ENCODE measurements at regions not wholly inside any gene's neighbourhood (a gene's known extent, or its start where the extent isn't known, plus 50 kb on each side); places are given as distances from the start of the nearest gene placed in this dataset.

GRCh38 chr2:157986761-157987160 lies 110.6 kb upstream of the ACVR1 start:
- H2BK5ac ChIP-seq (ENCODE audit: low read length): no peak overlapping the region
- H3K36me3 ChIP-seq (replicated peaks in 1 of 2; ENCODE audit: control insufficient read depth in 2 of 2, insufficient read depth in 2 of 2, low read length in 2 of 2): no peaks in the 10 kb centered on the region
- no peak overlapping the region for H4K8ac ChIP-seq (ENCODE audit: low read depth, low read length)
- no peak overlapping the region for H2BK15ac ChIP-seq (ENCODE audit: low read length)
- H3K9ac ChIP-seq (ENCODE audit: low read depth, low read length, poor library complexity): no peak overlapping the region
- H2AFZ ChIP-seq (ENCODE audit: low read length): no peak overlapping the region
- no peaks in the 10 kb centered on the region for H3K27me3 ChIP-seq (ENCODE audit: control insufficient read depth in 3 of 3, insufficient read depth in 3 of 3, low read depth in 1 of 3, low read length in 3 of 3)
- H4K91ac ChIP-seq (ENCODE audit: low read depth, low read length, poor library complexity): no peak overlapping the region
- H3K14ac ChIP-seq (ENCODE audit: low read length): no peak overlapping the region
- no peak for DNase-seq (ENCODE audit: low spot score)
- H3K9me3 ChIP-seq (replicated peaks in 1 of 2; ENCODE audit: control insufficient read depth in 2 of 2, insufficient read depth in 1 of 2, low read depth in 1 of 2, low read length in 2 of 2): no peaks in the 10 kb centered on the region
- no peak overlapping the region for H3K23ac ChIP-seq (ENCODE audit: low read depth, low read length, poor library complexity)
- H2BK120ac ChIP-seq (ENCODE audit: low read depth, low read length): no peak overlapping the region
- no peak overlapping the region for H3K4ac ChIP-seq (ENCODE audit: low read length)
- no peak overlapping the region for H3K4me3 ChIP-seq (ENCODE audit: low read length in 2 of 2)
- H3K18ac ChIP-seq (ENCODE audit: low read length): no peak overlapping the region
- no peak overlapping the region for H3K27ac ChIP-seq (replicated peaks; ENCODE audit: low read length)
- no peak overlapping the region for H3K4me2 ChIP-seq (ENCODE audit: insufficient read depth, low read length, poor library complexity, severe bottlenecking)
- H3K4me1 ChIP-seq (ENCODE audit: control insufficient read depth in 2 of 2, insufficient read depth in 1 of 2, low read depth in 1 of 2, low read length in 2 of 2): no peaks in the 10 kb centered on the region
- H2AK5ac ChIP-seq (ENCODE audit: low read depth, low read length): no peak overlapping the region
- no peaks in the 10 kb centered on the region for H3K79me1 ChIP-seq (ENCODE audit: low read depth, low read length)
- no peak overlapping the region for H2BK12ac ChIP-seq (ENCODE audit: low read length)

DNA sequence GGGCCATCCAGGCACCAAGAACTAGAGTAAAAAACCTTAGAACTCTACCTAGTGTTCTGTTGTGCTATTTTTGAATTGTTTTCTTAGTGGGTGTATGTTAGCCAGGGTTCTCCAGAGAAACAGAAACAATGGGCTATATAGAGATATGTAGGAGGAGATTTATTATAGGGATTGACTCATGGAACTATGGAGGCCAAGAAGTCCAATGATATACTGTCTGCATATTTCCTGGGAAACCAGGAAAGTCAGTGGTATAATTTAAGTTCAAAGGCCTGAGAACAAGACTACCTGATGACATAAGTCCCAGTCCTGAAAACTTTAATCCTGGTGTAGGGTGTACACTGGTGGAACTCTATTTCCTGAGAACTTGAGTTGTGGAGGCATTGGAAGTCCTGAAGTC lies 108.7 kb upstream of the ACVR1 start:
- Histone ChIP-seq H3K4ac (ENCODE audit: low read length) (no peak overlapping the region), H2BK5ac (ENCODE audit: low read length) (no peak overlapping the region), H3K27ac (replicated peaks; ENCODE audit: low read length) (no peak overlapping the region), H3K23ac (ENCODE audit: low read depth, low read length, poor library complexity) (no peak overlapping the region), H3K79me1 (ENCODE audit: low read depth, low read length) (no peaks in the 10 kb centered on the region), H3K36me3 (replicated peaks in 1 of 2; ENCODE audit: control insufficient read depth in 2 of 2, insufficient read depth in 2 of 2, low read length in 2 of 2) (no peaks in the 10 kb centered on the region), H4K91ac (ENCODE audit: low read depth, low read length, poor library complexity) (no peak overlapping the region), H3K4me2 (ENCODE audit: insufficient read depth, low read length, poor library complexity, severe bottlenecking) (no peak overlapping the region), H2AK5ac (ENCODE audit: low read depth, low read length) (no peak overlapping the region), H3K14ac (ENCODE audit: low read length) (no peak overlapping the region), H4K8ac (ENCODE audit: low read depth, low read length) (no peak overlapping the region), H2BK120ac (ENCODE audit: low read depth, low read length) (no peak overlapping the region), H3K4me1 (ENCODE audit: control insufficient read depth in 2 of 2, insufficient read depth in 1 of 2, low read depth in 1 of 2, low read length in 2 of 2) (no peaks in the 10 kb centered on the region), H3K27me3 (ENCODE audit: control insufficient read depth in 3 of 3, insufficient read depth in 3 of 3, low read depth in 1 of 3, low read length in 3 of 3) (no peaks in the 10 kb centered on the region), H2BK15ac (ENCODE audit: low read length) (no peak overlapping the region), H3K18ac (ENCODE audit: low read length) (no peak overlapping the region), H2AFZ (ENCODE audit: low read length) (no peak overlapping the region), H2BK12ac (ENCODE audit: low read length) (no peak overlapping the region), H3K4me3 (ENCODE audit: low read length in 2 of 2) (no peak overlapping the region), H3K9me3 (replicated peaks in 1 of 2; ENCODE audit: control insufficient read depth in 2 of 2, insufficient read depth in 1 of 2, low read depth in 1 of 2, low read length in 2 of 2) (peaks cover 0 to 3% of the 10 kb centered on the region in 2 donors), H3K9ac (ENCODE audit: low read depth, low read length, poor library complexity) (no peak overlapping the region)
- no peak for DNase-seq (ENCODE audit: low spot score)

DNA sequence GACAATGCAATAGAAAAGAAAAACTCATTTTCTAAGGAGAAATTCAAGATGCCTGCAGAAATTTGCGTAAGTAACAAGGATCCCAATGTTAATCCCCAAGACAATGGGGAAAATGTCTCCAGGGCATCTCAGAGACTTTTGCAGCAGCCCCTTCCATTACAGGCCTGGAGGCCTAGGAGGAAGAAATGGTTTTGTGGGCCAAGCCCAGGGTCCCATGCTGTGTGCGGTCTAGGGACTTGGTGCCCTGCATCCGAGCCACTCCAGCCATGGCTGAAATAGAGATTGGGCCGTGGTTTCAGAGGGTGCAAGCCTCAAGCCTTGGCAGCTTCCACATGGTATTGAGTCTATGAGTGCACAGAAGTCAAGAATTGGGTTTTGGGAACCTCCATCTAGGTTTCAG lies 103.9 kb upstream of the ACVR1 start:
- Histone ChIP-seq H2AK5ac (ENCODE audit: low read depth, low read length) (no peak overlapping the region), H4K91ac (ENCODE audit: low read depth, low read length, poor library complexity) (no peak overlapping the region), H4K8ac (ENCODE audit: low read depth, low read length) (no peak overlapping the region), H3K4ac (ENCODE audit: low read length) (no peak overlapping the region), H2BK5ac (ENCODE audit: low read length) (no peak overlapping the region), H2BK120ac (ENCODE audit: low read depth, low read length) (no peak overlapping the region), H3K4me1 (ENCODE audit: control insufficient read depth in 2 of 2, insufficient read depth in 1 of 2, low read depth in 1 of 2, low read length in 2 of 2) (no peaks in the 10 kb centered on the region), H3K14ac (ENCODE audit: low read length) (no peak overlapping the region), H2AFZ (ENCODE audit: low read length) (no peak overlapping the region), H3K9ac (ENCODE audit: low read depth, low read length, poor library complexity) (no peak overlapping the region), H3K9me3 (replicated peaks in 1 of 2; ENCODE audit: control insufficient read depth in 2 of 2, insufficient read depth in 1 of 2, low read depth in 1 of 2, low read length in 2 of 2) (peaks cover 0 to 3% of the 10 kb centered on the region in 2 donors), H3K23ac (ENCODE audit: low read depth, low read length, poor library complexity) (no peak overlapping the region), H3K36me3 (replicated peaks in 1 of 2; ENCODE audit: control insufficient read depth in 2 of 2, insufficient read depth in 2 of 2, low read length in 2 of 2) (no peaks in the 10 kb centered on the region), H3K27me3 (ENCODE audit: control insufficient read depth in 3 of 3, insufficient read depth in 3 of 3, low read depth in 1 of 3, low read length in 3 of 3) (no peaks in the 10 kb centered on the region), H3K27ac (replicated peaks; ENCODE audit: low read length) (no peak overlapping the region), H2BK12ac (ENCODE audit: low read length) (no peak overlapping the region), H3K4me2 (ENCODE audit: insufficient read depth, low read length, poor library complexity, severe bottlenecking) (no peak overlapping the region), H3K79me1 (ENCODE audit: low read depth, low read length) (no peaks in the 10 kb centered on the region), H3K18ac (ENCODE audit: low read length) (no peak overlapping the region), H3K4me3 (ENCODE audit: low read length in 2 of 2) (no peak overlapping the region), H2BK15ac (ENCODE audit: low read length) (no peak overlapping the region)
- WGBS, 2 donors (ENCODE audit: extremely low coverage in 2 of 2, insufficient read length in 2 of 2, insufficient replicate concordance in 1 of 2): no CpG with 5 or more reads among the region's 4 CpGs
- no peak for DNase-seq (ENCODE audit: low spot score)

GRCh38 chr2:157971702-157972101 lies 95.6 kb upstream of the ACVR1 start:
- H3K36me3 ChIP-seq (replicated peaks in 1 of 2; ENCODE audit: control insufficient read depth in 2 of 2, insufficient read depth in 2 of 2, low read length in 2 of 2): no peaks in the 10 kb centered on the region
- H2BK5ac ChIP-seq (ENCODE audit: low read length): no peak overlapping the region
- no peak overlapping the region for H3K4me2 ChIP-seq (ENCODE audit: insufficient read depth, low read length, poor library complexity, severe bottlenecking)
- H3K27ac ChIP-seq (replicated peaks; ENCODE audit: low read length): no peak overlapping the region
- H2AK5ac ChIP-seq (ENCODE audit: low read depth, low read length): no peak overlapping the region
- H3K18ac ChIP-seq (ENCODE audit: low read length): no peak overlapping the region
- no peak overlapping the region for H3K4ac ChIP-seq (ENCODE audit: low read length)
- H2BK12ac ChIP-seq (ENCODE audit: low read length): no peak overlapping the region
- H4K8ac ChIP-seq (ENCODE audit: low read depth, low read length): no peak overlapping the region
- no peaks in the 10 kb centered on the region for H3K27me3 ChIP-seq (ENCODE audit: control insufficient read depth in 3 of 3, insufficient read depth in 3 of 3, low read depth in 1 of 3, low read length in 3 of 3)
- no peak for DNase-seq (ENCODE audit: low spot score)
- no peak overlapping the region for H3K9ac ChIP-seq (ENCODE audit: low read depth, low read length, poor library complexity)
- no peaks in the 10 kb centered on the region for H3K4me1 ChIP-seq (ENCODE audit: control insufficient read depth in 2 of 2, insufficient read depth in 1 of 2, low read depth in 1 of 2, low read length in 2 of 2)
- H2AFZ ChIP-seq (ENCODE audit: low read length): no peak overlapping the region
- H3K9me3 ChIP-seq (replicated peaks in 1 of 2; ENCODE audit: control insufficient read depth in 2 of 2, insufficient read depth in 1 of 2, low read depth in 1 of 2, low read length in 2 of 2): no peaks in the 10 kb centered on the region
- no peak overlapping the region for H3K23ac ChIP-seq (ENCODE audit: low read depth, low read length, poor library complexity)
- H2BK15ac ChIP-seq (ENCODE audit: low read length): no peak overlapping the region
- H3K4me3 ChIP-seq (ENCODE audit: low read length in 2 of 2): no peak overlapping the region
- no peak overlapping the region for H2BK120ac ChIP-seq (ENCODE audit: low read depth, low read length)
- no peak overlapping the region for H3K14ac ChIP-seq (ENCODE audit: low read length)
- no peak overlapping the region for H4K91ac ChIP-seq (ENCODE audit: low read depth, low read length, poor library complexity)
- H3K79me1 ChIP-seq (ENCODE audit: low read depth, low read length): no peaks in the 10 kb centered on the region
